ENCODE measurements at regions not wholly inside any gene's neighbourhood (a gene's known extent, or its start where the extent isn't known, plus 50 kb on each side); places are given as distances from the start of the nearest gene placed in this dataset.
"Not testable (repeated sequence)": the region's sequence is repeated elsewhere in the genome, so short reads cannot be mapped to it uniquely, and the experiment has no call there.

GRCh38 chr12:86724716-86725115 is 468.5 kb upstream of the MGAT4C start:
- DNase-seq: no peak

GRCh38 chr12:86723326-86723725 is 467.1 kb upstream of the MGAT4C start:
- DNase-seq: no peak

- DNase-seq: peak in 1 of 2 experiments; percentile 29
Measured at GRCh38 chr12:86721713-86722397, 465.7 kb upstream of the MGAT4C start.

GRCh38 chr12:86719381-86719780 is 463.2 kb upstream of the MGAT4C start:
- DNase-seq: no peak

GRCh38 chr12:86713121-86713520 is 456.9 kb upstream of the MGAT4C start:
- DNase-seq: no peak

GRCh38 chr12:86712425-86712843 is 456.2 kb upstream of the MGAT4C start:
- no peak for DNase-seq

- DNase-seq: no peak
Measured at GRCh38 chr12:86711731-86712130, 455.5 kb upstream of the MGAT4C start.

- DNase-seq: no peak
Measured at GRCh38 chr12:86710109-86710508, 453.9 kb upstream of the MGAT4C start.

- DNase-seq: not testable (repeated sequence)
Measured at GRCh38 chr12:86709017-86709416, 452.8 kb upstream of the MGAT4C start.

- no peak for DNase-seq
Measured at GRCh38 chr12:86698641-86698980, 442.4 kb upstream of the MGAT4C start.

- no peak for DNase-seq
Measured at GRCh38 chr12:86697916-86698640, 441.9 kb upstream of the MGAT4C start.

GRCh38 chr12:86683568-86684304 is 427.5 kb upstream of the MGAT4C start:
- DNase-seq: no peak

- no peak for DNase-seq
Measured at GRCh38 chr12:86681060-86681459, 424.9 kb upstream of the MGAT4C start.

- DNase-seq: no peak
Measured at GRCh38 chr12:86675197-86675596, 419.0 kb upstream of the MGAT4C start.

- DNase-seq: no peak
Measured at GRCh38 chr12:86670986-86671385, 414.8 kb upstream of the MGAT4C start.

GRCh38 chr12:86669010-86669409 is 412.8 kb upstream of the MGAT4C start:
- no peak for DNase-seq

- no peak for DNase-seq
Measured at GRCh38 chr12:86666316-86666715, 410.1 kb upstream of the MGAT4C start.

- no peak for DNase-seq
Measured at GRCh38 chr12:86663716-86664115, 407.5 kb upstream of the MGAT4C start.

GRCh38 chr12:86663173-86663572 is 407.0 kb upstream of the MGAT4C start:
- no peak for DNase-seq

GRCh38 chr12:86662464-86662863 is 406.3 kb upstream of the MGAT4C start:
- no peak for DNase-seq

GRCh38 chr12:86660488-86661147 is 404.4 kb upstream of the MGAT4C start:
- no peak for DNase-seq

- no peak for DNase-seq
Measured at GRCh38 chr12:86659985-86660384, 403.8 kb upstream of the MGAT4C start.

- DNase-seq: no peak
Measured at GRCh38 chr12:86658303-86658702, 402.1 kb upstream of the MGAT4C start.

Data from Kasumi-1 (cell line).